ENCODE measurements at regions not wholly inside any gene's neighbourhood (a gene's known extent, or its start where the extent isn't known, plus 50 kb on each side); places are given as distances from the start of the nearest gene placed in this dataset.

GRCh38 chr11:97231231-97231630, 841.4 kb downstream of the JRKL start:
- TF ChIP-seq JUN (IDR thresholded peaks at IDR 0.05), result no peak
- no peak for TF ChIP-seq CTCF (IDR thresholded peaks at IDR 0.05)
- TF ChIP-seq HDAC2 (IDR thresholded peaks at IDR 0.05), result no peak
- no peak for TF ChIP-seq JUNB (IDR thresholded peaks at IDR 0.05)
- TF ChIP-seq POLR2A (IDR thresholded peaks at IDR 0.05; ENCODE audit: low read length), result no peak
- no peak for TF ChIP-seq CHD2 (IDR thresholded peaks at IDR 0.05; ENCODE audit: low read length, partially characterized antibody)
- no peak for TF ChIP-seq HEYL (CRISPR knock-in tag; IDR thresholded peaks at IDR 0.05)
- TF ChIP-seq CHD4 (IDR thresholded peaks at IDR 0.05; ENCODE audit: borderline replicate concordance), result no peak
- no peak for TF ChIP-seq FOXS1 (CRISPR knock-in tag; IDR thresholded peaks at IDR 0.05)
- TF ChIP-seq CEBPB (IDR thresholded peaks at IDR 0.05), result no peak

Measured in A549 (cell line).